ENCODE measurements at regions not wholly inside any gene's neighbourhood (a gene's known extent, or its start where the extent isn't known, plus 50 kb on each side); places are given as distances from the start of the nearest gene placed in this dataset.

DNA sequence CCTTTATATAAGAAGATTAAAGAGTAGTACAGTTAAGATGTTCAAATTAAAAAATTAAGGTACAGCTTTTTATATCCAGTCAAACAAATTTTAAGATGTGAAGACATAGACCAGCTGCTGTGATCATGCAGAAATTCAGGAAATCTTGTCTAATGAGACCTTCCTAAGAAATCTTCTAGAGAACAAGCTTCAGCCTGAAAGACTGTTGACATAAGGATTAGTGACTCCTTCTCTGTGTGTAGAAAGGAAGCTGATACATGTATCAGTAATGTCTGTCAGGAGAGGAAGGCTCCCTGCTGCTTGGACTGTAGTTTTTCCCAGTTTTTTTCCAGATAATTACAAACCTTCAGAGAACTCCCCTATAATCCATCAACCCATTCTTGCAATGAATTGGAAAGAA, 75.8 kb upstream of the PCSK5 start:
- TF ChIP-seq, protein P1, sequence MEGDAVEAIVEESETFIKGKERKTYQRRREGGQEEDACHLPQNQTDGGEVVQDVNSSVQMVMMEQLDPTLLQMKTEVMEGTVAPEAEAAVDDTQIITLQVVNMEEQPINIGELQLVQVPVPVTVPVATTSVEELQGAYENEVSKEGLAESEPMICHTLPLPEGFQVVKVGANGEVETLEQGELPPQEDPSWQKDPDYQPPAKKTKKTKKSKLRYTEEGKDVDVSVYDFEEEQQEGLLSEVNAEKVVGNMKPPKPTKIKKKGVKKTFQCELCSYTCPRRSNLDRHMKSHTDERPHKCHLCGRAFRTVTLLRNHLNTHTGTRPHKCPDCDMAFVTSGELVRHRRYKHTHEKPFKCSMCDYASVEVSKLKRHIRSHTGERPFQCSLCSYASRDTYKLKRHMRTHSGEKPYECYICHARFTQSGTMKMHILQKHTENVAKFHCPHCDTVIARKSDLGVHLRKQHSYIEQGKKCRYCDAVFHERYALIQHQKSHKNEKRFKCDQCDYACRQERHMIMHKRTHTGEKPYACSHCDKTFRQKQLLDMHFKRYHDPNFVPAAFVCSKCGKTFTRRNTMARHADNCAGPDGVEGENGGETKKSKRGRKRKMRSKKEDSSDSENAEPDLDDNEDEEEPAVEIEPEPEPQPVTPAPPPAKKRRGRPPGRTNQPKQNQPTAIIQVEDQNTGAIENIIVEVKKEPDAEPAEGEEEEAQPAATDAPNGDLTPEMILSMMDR (IDR thresholded peaks at IDR 0.05; ENCODE audit: poor library complexity) = no peak
- no peak for TF ChIP-seq EZH2 (IDR thresholded peaks at IDR 0.05; ENCODE audit: borderline replicate concordance)

Data from hepatocyte (in vitro differentiated cells).